ENCODE measurements at regions not wholly inside any gene's neighbourhood (a gene's known extent, or its start where the extent isn't known, plus 50 kb on each side); places are given as distances from the start of the nearest gene placed in this dataset.

DNA sequence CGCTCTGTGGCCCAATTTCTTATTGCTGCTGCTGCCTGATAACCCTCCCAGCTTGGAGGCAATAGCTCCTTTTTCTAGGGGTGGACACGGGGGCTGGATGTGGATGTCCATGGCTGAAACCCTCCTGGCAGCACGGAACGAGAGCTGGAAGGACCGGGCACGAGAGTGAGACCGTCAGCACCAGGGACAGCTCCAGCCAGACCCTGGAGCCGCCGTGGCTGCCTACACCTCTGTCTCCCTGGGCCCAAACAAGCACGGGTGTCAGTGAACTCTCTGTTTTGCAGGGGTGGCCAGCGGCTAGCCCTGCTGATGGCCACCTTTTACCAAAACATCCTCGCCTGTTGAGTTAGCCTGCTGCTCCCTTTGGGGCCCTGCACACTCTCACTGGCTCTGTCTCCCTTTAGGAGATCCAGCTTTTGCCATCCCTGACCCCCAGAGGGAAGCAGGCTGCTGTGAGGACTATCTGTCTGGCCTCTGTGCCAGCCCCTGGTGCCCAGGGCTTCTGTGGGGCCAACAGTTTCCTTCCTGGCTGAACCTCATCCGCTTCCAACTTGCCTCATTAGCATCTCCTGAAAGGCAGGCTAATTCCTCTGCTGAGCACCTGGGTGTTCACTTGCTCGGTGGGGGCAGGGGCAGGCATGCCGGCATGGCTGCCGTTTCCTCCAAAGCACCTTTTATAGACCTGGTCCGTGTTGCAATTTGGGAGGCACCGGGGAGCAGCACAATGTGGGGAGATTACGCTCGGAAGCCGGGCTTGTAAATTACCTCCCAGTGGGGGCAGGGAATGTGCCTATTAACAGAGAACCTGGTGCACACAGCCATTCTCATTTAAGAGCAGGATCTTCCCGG lies 118.1 kb downstream of the ENGASE start (continued):
- TF ChIP-seq, protein P1, sequence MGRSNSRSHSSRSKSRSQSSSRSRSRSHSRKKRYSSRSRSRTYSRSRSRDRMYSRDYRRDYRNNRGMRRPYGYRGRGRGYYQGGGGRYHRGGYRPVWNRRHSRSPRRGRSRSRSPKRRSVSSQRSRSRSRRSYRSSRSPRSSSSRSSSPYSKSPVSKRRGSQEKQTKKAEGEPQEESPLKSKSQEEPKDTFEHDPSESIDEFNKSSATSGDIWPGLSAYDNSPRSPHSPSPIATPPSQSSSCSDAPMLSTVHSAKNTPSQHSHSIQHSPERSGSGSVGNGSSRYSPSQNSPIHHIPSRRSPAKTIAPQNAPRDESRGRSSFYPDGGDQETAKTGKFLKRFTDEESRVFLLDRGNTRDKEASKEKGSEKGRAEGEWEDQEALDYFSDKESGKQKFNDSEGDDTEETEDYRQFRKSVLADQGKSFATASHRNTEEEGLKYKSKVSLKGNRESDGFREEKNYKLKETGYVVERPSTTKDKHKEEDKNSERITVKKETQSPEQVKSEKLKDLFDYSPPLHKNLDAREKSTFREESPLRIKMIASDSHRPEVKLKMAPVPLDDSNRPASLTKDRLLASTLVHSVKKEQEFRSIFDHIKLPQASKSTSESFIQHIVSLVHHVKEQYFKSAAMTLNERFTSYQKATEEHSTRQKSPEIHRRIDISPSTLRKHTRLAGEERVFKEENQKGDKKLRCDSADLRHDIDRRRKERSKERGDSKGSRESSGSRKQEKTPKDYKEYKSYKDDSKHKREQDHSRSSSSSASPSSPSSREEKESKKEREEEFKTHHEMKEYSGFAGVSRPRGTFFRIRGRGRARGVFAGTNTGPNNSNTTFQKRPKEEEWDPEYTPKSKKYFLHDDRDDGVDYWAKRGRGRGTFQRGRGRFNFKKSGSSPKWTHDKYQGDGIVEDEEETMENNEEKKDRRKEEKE (IDR thresholded peaks at IDR 0.05) = no peak
- TF ChIP-seq ZNF768 (CRISPR knock-in tag; IDR thresholded peaks at IDR 0.05) = peak; percentile 13; the same call in 1 of the 2 replicates
- no peak for TF ChIP-seq ATF1 (CRISPR knock-in tag; IDR thresholded peaks at IDR 0.05)
- no peak for TF ChIP-seq RNF2 (conservative IDR thresholded peaks at IDR 0.05; ENCODE audit: low read depth)
- TF ChIP-seq ZNF672 (CRISPR knock-in tag; IDR thresholded peaks at IDR 0.05) = no peak
- peak; percentile 63; the same call in 1 of the 2 replicates for TF ChIP-seq ZNF574 (CRISPR knock-in tag; IDR thresholded peaks at IDR 0.05)
- no peak for TF ChIP-seq SMYD3 (CRISPR knock-in tag; IDR thresholded peaks at IDR 0.05)
- TF ChIP-seq, protein P2, sequence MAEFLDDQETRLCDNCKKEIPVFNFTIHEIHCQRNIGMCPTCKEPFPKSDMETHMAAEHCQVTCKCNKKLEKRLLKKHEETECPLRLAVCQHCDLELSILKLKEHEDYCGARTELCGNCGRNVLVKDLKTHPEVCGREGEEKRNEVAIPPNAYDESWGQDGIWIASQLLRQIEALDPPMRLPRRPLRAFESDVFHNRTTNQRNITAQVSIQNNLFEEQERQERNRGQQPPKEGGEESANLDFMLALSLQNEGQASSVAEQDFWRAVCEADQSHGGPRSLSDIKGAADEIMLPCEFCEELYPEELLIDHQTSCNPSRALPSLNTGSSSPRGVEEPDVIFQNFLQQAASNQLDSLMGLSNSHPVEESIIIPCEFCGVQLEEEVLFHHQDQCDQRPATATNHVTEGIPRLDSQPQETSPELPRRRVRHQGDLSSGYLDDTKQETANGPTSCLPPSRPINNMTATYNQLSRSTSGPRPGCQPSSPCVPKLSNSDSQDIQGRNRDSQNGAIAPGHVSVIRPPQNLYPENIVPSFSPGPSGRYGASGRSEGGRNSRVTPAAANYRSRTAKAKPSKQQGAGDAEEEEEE (CRISPR knock-in tag; IDR thresholded peaks at IDR 0.05; ENCODE audit: borderline replicate concordance) = no peak
- peak; percentile 62; the same call in 1 of the 2 replicates for TF ChIP-seq ZNF607 (CRISPR knock-in tag; IDR thresholded peaks at IDR 0.05; ENCODE audit: borderline replicate concordance)
- TF ChIP-seq HNF1B (CRISPR knock-in tag; IDR thresholded peaks at IDR 0.05) = no peak
- no peak for TF ChIP-seq FUBP1 (CRISPR knock-in tag; IDR thresholded peaks at IDR 0.05; ENCODE audit: borderline replicate concordance)
- TF ChIP-seq BCL3 (CRISPR knock-in tag; IDR thresholded peaks at IDR 0.05) = no peak
- peak; percentile 91 for TF ChIP-seq HES4 (CRISPR knock-in tag; IDR thresholded peaks at IDR 0.05; ENCODE audit: borderline replicate concordance)
- TF ChIP-seq TSC22D2 (CRISPR knock-in tag; IDR thresholded peaks at IDR 0.05; ENCODE audit: borderline replicate concordance) = peak; percentile 42; the same call in 1 of the 2 replicates

Data from HepG2 (cell line).